Omental fat pad (tissue), 3 donors: ENCODE measurements at regions not wholly inside any gene's neighbourhood (a gene's known extent, or its start where the extent isn't known, plus 50 kb on each side); places are given as distances from the start of the nearest gene placed in this dataset.

Source experiments
- ATAC-seq: fragments of 150-250 bp; one replicate; pipeline ENCODE4 v1.9.1; 2016; ENCODE audit warnings: mild to moderate bottlenecking, moderate library complexity; ENCODE audit not compliant: low FRiP score
- DNase-seq: peaks from one replicate; pipeline ENCODE4 v3.0.0-alpha.2; 2019; ENCODE audit warnings: low spot score
- TF ChIP-seq, protein P1 (sequence below), 3 donors: fragments of 450-650 bp; IDR thresholded peaks; one replicate each; pipeline ENCODE4 v1.5.1; 2016 to 2017; ENCODE audit warnings: antibody characterized with exemption in 3 of 3, mild to moderate bottlenecking in 3 of 3, moderate library complexity in 2 of 3

GRCh38 chr2:16062471-16063250 is 122.3 kb downstream of the MYCN start:
- DNase-seq (no peak), ATAC-seq (no peak)
- TF ChIP-seq, protein P1, sequence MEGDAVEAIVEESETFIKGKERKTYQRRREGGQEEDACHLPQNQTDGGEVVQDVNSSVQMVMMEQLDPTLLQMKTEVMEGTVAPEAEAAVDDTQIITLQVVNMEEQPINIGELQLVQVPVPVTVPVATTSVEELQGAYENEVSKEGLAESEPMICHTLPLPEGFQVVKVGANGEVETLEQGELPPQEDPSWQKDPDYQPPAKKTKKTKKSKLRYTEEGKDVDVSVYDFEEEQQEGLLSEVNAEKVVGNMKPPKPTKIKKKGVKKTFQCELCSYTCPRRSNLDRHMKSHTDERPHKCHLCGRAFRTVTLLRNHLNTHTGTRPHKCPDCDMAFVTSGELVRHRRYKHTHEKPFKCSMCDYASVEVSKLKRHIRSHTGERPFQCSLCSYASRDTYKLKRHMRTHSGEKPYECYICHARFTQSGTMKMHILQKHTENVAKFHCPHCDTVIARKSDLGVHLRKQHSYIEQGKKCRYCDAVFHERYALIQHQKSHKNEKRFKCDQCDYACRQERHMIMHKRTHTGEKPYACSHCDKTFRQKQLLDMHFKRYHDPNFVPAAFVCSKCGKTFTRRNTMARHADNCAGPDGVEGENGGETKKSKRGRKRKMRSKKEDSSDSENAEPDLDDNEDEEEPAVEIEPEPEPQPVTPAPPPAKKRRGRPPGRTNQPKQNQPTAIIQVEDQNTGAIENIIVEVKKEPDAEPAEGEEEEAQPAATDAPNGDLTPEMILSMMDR (IDR thresholded peaks at IDR 0.05): no peak

DNA sequence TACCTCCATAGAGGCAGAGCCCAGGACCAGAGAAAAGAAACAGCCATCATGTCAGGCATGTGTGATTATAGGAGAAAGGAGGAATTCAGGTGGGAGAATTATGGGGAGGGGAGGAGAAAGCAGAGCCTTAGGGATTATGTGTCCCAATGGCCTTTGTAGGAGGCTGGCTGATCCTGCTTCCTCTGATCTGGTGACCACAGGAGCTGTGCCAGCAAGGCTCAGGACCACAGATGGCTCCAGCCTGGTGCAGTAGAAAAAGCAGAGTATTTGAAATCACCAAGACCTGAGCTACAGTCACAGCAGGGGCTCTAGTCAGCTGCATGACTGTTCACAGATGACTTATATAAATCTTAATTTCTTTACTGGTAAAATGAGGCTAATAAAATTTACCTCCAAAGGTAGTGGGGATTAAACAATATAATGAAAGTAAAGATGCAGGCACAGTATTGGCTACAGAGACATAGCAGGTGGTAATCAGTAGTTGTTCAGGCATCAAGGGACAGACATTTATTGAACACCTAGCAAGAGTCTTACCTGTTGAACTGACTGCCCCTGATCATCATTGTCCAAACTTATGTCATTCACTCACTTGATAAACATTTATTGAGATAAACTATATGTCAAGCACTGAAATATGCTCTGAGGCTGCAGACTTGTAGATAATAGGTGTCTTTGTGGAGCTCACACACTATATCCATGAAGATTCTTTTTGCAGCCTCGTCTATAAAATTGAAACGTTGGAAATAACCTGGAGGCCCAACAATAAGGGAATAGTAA is 121.3 kb downstream of the MYCN start:
- ATAC-seq: no peak
- TF ChIP-seq, protein P1 (IDR thresholded peaks at IDR 0.05): no peak
- DNase-seq: no peak

GRCh38 chr2:16060936-16061338 is 120.6 kb downstream of the MYCN start:
- TF ChIP-seq, protein P1 (IDR thresholded peaks at IDR 0.05): no peak
- ATAC-seq (no peak), DNase-seq (no peak)

- no peak for DNase-seq
- TF ChIP-seq, protein P1 (IDR thresholded peaks at IDR 0.05): no peak
- no peak for ATAC-seq
Observed at GRCh38 chr2:16060125-16060935, 120.0 kb downstream of the MYCN start.

DNA sequence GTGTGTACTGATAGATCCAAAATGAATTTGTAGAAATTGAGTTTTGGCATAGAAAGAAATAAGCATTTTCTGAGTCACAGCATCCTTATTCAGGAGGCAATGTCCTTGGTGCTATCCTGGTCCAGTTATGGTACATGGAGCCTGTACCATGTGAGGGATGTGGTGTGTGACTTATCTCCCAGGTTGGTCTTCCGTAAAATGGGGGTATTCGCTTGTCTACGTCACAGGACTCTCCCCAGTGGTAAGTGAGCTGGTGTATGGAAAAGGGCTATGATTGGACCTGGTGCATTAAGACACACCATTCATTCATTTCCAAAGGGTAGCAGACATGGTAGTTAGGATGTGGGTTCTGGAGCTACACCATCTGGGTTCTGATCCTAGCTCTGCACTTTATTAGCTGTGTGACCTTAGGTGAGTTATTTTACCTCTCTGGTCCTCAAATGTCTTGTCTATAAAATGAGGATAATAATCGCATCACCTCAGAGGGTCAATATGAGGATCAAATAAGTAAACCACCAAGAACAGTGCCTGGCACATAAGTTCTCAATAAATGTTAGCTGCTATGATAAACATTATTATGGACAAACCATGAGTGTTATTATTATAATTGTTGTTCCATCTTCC is 119.2 kb downstream of the MYCN start:
- ATAC-seq (no peak), DNase-seq (no peak)
- TF ChIP-seq, protein P1 (IDR thresholded peaks at IDR 0.05): no peak

GRCh38 chr2:16058747-16059358 is 118.5 kb downstream of the MYCN start:
- no peak for ATAC-seq

More at GRCh38 chr2:16058747-16059358, 118.5 kb downstream of the MYCN start:
- TF ChIP-seq, protein P1 (IDR thresholded peaks at IDR 0.05): no peak
- DNase-seq: no peak
